HG03159 (cell line): ENCODE measurements at regions not wholly inside any gene's neighbourhood (a gene's known extent, or its start where the extent isn't known, plus 50 kb on each side); places are given as distances from the start of the nearest gene placed in this dataset.
A peak's percentile ranks its signal among the peaks of the same experiment; 100 is the strongest.

ENCODE experiments used
- ATAC-seq: cut with Tn5 transposase; IDR thresholded peaks from one replicate; pipeline ENCODE4 v1.9.1; 2021; ENCODE audit warnings: mild to moderate bottlenecking, moderate library complexity; ENCODE audit not compliant: unreplicated experiment

DNA sequence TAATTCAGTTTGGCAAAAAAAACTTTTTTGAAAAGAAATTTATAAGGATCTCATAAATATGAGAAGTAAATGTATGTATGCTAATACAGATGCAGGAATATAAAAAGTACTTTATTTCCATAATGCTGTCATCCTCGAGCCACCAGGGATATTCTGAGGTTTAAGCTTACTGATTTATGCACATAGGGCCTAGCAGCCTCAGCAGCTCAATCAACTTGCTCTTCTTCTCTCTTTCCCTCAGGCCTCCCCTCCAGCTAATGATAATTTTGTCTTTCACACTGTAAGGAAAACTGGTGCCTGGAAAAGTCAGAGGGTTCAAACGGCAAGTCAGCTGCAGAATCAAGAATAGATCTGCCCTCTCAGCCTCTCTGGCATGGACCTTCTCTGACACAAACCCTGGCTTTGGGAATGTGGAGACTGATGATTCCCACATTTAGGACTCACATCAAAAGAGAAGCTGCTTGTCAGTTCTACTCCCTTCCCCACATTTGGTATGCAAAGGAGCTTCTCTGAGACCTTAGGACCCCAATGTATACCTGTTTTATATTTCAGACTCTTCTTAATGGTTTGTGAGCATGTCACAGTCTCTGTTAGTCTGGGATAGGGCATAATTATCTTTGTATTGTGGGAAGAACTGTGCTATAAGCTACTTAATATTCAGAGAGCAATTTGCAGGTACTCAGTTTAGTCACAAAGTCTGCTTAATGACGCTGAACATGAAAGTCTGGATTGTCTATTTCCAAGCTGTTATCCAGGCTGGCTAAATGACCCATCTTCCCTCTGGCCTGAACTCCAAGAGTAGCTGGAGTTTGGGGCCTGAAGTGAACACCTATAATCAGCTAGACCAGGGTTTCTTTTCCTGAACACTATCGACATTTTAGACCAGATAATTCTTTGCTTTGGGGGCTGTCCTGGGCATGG lies 52.1 kb upstream of the DIPK1A start:
- ATAC-seq: no peak

DNA sequence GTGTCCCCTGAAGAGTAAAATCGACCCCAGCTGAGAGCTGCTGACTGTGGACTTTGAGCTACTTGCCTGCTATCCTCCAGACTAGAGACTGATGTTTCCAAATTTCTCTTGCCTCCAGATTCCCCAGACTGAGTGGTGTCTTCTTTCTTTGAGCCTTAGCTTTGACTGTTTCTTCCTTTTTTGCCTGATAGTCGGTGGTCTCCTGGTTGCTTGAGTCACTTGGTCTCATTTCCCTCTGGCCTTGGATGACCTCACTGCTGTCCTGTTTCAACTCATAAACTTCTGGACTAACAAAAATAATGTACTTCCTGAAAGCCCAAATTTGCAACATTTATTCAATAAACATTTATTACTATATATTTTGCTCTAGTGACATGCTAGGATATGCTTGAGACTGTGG lies 52.9 kb upstream of the DIPK1A start:
- ATAC-seq: no peak

DNA sequence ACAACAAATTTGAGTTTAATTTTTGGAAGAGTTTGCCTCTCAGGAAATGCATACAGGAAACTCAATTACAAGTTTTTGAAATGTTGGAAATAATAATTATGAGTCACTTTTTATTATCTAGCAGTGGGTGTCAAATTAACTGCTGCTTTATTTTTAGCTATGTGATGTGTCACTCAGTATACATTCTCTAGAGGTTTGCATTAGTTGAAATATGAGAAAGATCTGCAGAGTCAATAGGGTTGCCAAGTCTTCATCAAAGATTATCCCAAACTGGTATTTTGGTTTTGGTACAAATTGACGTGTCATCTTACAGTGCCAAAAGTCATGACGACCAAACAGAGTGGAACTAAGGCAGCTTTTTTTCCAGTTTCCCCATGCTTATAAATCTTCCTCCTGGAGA lies 54.3 kb upstream of the DIPK1A start:
- no peak for ATAC-seq

DNA sequence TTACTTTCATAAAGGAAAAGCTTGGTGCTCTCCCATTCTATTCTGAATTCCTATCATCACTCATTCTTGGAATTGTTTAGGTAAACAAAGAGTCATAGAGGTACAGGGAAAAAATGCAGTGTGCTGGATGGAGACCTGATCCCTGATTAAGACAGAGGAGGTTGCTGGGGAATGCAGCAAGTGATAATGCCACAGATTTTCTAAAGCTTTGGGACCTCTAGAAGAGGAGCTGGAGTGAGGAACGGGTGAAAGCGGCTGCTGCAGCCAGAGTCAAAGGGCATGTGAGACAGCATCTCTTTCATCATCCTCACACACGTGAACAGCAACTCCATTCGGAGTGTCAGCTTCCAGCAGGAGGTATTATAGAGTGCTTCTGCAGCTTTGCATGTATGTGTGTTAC lies 54.9 kb upstream of the DIPK1A start:
- no peak for ATAC-seq

DNA sequence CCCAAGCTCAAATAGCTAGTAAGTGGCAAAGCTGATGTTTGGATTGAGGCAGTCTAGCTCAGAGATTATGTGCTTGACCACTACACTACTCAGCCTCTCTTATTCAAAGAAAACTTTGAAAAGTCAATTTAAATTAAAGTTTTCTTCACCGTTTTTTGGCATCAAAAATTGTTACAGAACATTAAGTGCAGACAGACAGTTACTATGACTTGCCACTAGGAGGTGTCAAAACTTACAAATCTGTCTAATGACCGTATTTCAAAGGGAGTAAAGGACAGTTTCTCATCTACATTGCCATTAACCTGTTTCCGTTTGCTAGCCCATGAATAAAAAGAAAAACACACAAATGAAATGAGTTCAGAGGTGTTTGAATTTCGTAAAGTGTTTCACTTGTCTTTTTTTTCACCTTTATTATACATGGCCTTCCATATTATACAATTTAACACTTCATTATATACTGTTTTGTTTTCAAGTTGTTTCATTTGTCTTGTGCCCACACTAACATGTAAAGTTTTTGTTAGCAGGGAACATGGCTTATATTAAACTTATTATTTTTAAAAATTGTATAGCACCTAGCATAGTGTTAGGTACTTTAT lies 57.4 kb upstream of the MTF2 start:
- ATAC-seq: peak; percentile 81

DNA sequence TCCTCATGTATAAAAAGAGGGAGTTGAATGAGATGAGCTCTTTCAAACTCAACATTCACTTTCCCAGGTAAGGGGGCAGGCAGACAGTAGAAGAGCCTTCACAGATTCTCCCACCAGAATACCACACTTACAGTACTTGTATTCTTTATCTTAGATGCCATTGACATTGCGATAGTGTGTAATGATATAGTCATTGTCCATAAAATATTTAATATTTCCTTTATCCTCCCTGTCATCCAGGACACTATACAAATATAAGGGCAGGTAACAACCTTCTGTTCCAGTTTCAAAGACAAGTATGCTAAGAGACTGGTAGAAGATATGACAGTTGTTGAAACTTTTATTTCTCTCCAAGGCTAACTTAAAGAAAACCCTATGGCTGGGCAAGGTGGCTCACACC lies 56.5 kb upstream of the MTF2 start:
- no peak for ATAC-seq

DNA sequence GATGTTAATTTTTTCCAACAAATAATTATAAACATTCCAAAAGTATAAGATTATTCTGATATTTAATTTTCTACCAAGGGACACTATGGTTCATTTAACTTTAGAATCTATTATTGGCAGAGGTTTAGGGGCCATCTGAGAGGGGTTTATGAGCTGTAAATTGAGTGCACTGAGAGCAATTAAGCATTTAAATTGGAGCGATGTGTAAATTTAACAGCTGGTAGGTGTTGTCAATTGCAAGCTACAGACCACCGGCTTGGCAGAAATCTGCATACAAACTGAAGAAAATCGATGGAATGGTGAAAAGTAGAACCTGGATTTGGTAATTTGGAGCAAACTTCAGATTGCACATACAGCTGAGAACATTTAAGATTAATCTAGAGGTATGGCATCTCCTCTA lies 55.8 kb upstream of the MTF2 start:
- ATAC-seq: no peak

DNA sequence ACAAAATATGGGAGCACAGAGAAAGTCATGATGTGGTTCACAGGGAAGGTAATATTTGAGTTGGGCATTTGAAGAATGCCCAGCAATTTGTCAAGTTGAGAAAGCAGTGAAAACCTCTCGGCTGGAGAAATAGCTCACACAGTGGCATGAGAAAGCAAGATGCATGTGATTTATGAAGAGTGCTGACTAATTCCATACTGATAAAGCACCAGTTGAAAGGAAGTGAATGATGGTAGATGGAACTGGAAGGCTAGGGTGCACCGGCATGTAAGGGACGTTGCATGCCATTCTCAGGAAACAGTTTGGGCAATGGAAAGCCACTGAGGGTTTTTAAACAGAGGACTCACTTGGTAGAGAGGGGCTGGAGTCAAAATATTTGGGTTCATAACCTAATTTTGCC lies 53.5 kb upstream of the MTF2 start:
- no peak for ATAC-seq

DNA sequence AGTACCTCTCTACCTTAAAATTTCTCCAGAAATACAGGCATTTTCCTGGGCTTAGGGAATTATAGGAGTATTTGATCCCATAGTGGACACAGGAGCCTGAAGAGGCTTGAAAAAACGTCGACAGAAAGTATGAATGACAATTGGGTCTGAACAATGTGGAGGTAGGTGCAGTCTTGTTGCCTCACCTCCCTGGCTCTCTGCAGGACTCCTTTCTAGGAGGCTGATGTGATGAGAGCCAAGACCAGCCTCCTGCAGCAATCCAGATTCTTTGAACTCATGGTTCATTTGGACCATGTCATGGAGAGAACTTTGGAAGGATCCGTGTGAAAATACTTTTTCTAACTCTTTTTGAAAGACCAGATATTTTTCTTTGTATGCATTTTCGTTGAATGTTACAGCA lies 50.5 kb upstream of the MTF2 start:
- ATAC-seq: no peak
